Hypothalamus (tissue), 51 donors: ENCODE measurements at regions not wholly inside any gene's neighbourhood (a gene's known extent, or its start where the extent isn't known, plus 50 kb on each side); places are given as distances from the start of the nearest gene placed in this dataset.
"Not testable (repeated sequence)": the region's sequence is repeated elsewhere in the genome, so short reads cannot be mapped to it uniquely, and the experiment has no call there.

Source experiments
- DNase-seq, 51 donors: peaks; one replicate each; lab custom pipeline; 2025; lab: John Stamatoyannopoulos, UW

GRCh38 chrX:131869182-131869581 lies 153.9 kb upstream of the STK26 start:
- DNase-seq = no peak

DNA sequence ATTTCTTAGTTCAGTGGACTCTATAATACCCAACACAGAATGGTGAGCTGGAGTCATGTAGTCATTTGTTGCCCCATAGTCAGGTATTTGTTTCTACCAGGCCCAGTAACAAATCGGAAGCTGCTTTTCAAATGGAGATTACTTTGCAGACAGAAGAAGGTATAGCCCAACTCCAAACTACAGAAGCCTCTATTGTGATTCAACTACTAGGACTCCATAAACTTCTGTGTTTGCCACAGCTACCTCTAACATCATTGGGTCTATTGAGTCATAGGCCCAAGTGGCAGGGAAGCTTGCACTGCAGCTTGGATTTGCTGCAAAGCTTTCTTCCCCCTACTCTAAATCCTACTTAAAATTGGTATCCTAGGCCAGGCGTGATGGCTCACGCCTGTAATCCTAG lies 148.8 kb upstream of the STK26 start:
- DNase-seq = no peak

GRCh38 chrX:131875827-131876226 lies 147.3 kb upstream of the STK26 start:
- not testable (repeated sequence) for DNase-seq

GRCh38 chrX:131881194-131881593 lies 141.9 kb upstream of the STK26 start:
- no peak for DNase-seq

- not testable (repeated sequence) for DNase-seq
Measured at GRCh38 chrX:131885042-131885441, 138.1 kb upstream of the STK26 start.

DNA sequence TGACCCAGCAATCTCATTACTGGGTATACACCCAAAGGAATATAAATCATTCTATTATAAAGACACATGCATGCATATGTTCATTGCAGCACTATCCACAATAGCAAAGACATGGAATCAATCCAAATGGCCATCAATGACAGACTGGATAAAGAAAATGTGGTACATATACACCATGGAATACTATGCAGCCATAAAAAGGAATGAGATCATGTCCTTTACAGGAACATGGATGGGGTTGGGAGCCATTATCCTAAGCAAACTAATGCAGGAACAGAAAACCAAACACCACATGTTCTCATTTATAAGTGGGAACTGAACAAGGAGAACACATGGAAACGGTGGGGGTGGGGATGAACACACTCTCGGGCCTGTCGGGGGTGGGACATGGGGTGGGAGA lies 129.2 kb upstream of the STK26 start:
- DNase-seq = not testable (repeated sequence)

DNA sequence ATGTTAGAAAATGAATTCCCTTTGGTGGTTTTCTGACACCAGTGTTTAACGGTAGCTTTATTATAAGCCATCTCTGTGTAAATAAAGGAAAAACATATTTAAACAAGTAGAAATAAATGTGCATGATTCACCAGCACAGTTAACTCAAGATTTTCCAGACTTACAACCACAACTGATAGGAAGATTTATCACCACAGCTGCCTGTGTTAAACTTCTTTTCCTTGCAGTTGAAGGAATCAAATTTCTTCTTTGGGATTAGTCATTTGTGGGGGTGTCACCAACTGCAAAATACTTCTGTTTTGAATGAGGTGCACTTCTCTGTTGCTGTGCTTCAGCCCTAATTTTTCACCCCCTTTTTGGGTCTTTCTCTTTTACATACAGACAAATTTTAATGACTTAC lies 128.1 kb upstream of the STK26 start:
- no peak for DNase-seq

GRCh38 chrX:131895807-131896206 lies 127.3 kb upstream of the STK26 start:
- DNase-seq = no peak

DNA sequence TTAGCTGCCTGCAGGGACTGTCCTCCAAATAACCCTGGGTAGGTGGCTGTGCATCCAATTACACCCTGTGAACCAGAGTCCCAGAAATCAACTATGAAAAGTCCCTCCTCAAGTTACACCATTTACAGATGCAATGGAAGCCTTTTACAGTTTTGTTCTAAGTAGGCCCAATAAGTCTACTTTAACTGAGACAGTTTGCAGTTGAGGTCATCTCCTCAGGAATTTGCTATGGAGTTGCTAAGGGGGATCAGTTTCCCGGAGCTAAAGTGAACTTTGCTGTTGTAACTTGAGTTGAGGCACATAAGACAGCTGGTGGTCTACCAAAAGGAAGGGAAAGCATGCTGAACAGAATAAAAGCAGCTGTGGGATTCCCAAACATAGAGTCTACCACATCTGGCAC lies 121.6 kb upstream of the STK26 start:
- DNase-seq = no peak

DNA sequence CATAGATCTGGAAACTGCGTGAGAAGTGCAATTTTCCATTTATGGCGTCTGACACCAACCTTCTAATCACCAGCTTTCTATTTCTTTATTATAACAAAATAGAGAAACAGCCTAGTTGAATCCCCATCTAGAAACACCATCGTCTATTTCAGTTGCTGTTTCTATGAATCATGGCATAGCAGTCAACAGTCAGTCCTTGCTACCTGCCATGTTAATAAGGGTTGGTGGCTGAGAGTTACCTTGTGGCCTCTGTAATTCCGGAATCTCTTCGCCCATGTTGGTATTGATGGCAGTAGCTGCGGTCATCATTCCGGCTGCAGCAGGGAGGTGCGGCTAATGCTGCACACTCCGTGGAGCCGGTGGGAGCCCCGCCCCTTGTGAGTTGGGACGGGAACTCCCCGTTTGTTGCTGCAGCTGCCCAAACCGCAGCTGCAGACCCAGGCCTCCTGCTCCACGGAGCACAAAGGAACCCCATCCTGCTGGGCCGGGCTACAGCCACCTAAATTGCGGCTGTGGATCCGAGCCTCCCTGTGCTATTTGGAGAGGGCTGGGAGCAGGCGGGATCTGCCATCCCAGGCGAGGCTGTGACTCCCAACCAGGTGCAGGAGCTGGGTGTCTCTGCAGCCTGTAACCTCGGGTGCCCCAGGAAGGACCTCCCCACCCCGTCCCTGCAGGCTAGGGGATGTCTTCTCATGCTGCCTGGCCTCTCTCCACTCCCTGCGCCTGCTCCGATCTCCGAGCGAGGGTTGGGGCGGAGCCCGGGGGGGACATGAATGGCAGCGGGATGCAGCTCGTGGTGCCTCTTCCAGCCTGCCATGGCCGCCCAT lies 115.4 kb upstream of the STK26 start:
- DNase-seq = no peak

- no peak for DNase-seq
Measured at GRCh38 chrX:131910586-131910985, 112.5 kb upstream of the STK26 start.

- DNase-seq = no peak
Measured at GRCh38 chrX:131915488-131915887, 107.6 kb upstream of the STK26 start.

DNA sequence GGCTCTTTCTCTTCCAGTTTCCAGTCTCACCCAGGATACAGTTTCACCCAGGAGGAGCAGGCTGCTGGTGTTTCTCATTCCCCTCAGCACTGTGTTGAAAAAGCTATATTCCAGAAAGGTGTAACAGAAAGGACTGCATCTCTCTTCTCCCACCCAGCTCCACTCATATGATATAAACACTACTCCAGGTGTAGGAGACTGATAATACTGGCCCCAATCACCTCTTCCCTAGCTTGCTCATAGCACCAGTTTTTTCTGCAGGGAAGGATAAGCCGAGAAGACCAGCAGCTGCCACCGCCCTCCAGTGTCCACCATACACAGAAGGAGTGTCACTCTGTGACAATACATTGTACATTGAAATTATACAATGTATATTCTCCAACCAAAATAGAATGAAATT lies 105.5 kb upstream of the STK26 start:
- DNase-seq = no peak

DNA sequence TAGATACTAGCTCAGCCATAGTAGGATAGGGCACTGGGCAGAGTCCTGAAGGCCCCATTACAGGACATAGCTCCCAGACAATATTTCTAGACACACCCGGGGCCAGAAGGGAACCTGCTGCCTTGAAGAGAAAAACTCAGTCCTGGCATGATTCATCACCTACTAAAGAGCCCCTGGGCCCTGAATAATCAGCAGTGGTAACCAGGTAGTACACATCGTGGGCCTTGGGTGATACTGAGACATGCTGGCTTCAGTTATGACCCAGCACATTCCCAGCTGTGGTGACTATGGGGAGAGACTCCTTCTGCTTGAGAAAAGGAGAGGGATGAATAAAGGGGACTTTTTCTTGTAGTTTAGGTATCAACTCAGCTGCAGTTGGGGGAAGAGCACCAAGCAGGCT lies 104.3 kb upstream of the STK26 start:
- no peak for DNase-seq

DNA sequence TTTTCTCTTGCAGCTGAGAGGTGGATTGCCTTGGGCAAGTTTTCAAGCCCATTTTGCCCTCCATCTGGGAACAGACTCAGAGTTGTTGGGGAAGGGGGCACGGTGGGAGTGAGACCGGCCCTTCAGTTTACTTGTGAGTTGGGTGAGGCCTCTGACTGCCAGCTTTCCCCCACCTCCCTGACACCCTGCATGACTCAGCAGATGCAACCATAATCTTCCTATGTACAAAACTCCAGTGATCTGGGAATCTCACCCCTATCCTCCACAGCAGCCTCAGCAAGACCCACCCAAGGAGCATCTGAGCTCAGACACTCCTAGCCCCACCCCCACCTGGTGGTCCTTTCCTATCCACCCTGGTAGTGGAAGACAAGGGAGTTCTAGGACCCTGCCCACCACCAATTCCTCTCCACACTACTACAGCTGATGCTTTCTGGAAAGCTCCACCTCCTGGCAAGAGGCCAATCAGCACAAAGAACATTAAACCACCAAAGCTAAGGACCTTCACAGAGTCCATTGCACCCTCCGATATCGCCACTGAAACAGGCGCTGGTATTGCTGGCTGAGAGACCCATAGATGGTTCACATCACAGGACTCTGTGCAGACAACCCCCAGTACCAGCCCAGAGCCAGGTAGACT lies 99.4 kb upstream of the STK26 start:
- DNase-seq = no peak

DNA sequence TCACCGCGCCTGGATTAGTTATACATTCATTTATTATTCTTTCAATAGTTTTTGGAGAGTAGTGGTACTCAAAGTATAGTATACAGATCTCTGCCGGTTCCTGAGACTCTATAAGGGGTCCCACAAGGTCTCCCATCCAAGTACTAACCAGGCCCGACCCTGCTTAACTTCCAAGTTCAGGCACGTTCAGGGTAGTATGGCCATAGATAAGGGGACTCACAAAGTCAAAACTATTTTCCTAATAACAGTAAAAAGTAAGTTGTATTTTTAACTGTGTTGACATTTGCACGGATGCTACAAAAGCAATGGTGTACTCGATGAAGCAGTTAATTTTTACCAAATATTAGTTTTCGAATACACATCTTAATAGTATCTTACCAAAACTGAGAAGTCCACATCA lies 84.4 kb upstream of the STK26 start:
- DNase-seq = no peak

- DNase-seq = no peak
Measured at GRCh38 chrX:131942034-131942433, 81.1 kb upstream of the STK26 start.

DNA sequence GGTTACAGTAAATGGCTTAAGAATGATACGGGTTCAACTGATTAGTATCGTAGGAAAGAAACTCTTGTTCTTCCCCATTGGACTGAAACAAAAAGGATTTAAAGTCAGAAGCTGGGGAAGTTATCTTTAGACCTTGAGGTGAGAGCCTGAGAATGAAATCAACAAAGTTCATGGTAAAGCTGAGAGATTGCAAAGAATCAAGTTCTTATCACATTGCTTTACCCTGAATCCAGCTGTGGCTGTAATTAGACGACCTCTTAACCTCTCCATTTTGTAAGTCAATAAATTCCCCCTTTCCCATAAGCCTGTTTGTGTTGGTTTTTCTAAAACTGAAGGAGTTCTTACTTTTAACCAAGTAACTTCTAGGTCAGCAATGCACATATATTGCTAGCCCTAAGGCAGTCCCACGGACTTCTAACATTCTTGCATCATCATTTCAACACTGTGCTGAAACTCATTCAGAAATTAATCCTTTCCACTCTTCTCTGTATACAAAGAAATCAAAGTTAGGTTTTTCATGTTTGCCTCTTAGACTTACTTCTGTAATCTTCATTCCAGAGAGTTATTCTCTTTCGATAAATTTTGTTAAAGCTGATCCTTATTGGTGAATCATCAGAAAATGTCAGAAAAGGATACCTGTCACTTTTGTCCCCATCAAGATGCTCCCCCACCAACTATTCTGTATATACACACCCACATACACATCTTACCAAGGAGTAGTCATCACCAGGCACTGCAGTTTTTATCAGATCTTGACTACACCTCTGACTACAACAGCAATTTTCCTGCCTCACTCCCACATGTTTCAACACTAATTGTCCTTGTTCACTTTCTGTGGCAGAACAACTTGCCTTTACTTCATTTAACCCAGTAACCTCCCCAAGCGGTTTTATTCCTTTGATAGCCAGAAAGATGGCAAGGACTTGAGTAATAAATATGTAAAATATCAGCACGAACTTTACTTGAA lies 77.9 kb upstream of the STK26 start:
- DNase-seq = no peak

DNA sequence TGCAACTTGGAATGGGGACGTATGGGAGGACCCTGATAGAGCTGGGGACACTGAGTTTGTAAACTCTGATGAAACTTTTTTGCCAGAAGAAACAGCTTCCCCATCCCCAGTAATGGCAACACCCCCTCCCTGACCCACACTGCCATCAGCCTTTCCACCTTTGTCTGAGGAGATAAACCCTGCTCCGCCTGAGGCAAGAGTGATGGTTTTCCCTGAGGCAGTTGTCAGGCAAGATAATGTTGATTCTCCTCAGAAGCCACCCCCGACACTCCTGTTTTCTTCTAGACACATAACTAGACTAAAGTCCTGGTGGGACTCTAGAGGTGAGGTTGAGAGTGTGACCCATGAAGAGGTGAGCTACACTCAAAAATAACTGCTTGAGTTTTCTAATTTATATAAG lies 71.9 kb upstream of the STK26 start:
- DNase-seq = no peak

DNA sequence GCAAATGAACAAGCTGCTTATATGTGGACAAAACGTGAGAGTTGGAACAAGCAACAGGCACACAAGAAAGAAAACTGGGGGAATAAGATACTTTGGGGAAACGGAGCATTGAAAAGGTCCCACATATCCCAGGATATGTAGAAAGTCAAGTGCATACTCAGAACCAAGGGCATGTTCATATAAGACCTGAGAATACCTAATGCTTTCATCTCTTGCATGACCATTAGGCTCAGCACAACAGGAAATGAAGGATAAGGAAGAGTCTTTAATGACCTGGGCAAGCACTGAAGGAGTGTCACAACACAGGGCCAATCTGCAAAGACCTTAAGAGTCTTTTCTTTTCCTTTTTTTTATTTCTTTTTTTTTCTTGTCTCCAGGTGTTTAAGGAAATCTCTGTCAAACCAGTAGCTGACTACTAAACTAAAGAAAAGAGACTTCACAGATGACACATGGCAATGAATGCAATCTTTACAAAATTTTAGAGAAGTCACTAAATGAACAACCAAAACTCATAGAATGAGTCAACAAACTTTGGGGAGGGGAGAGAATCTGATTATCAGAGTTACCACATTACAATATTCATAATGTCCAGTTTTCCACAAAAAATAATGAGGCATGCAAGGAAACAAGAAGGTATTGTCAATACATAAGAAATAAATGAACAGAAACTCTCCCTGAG lies 67.9 kb upstream of the STK26 start:
- no peak for DNase-seq

DNA sequence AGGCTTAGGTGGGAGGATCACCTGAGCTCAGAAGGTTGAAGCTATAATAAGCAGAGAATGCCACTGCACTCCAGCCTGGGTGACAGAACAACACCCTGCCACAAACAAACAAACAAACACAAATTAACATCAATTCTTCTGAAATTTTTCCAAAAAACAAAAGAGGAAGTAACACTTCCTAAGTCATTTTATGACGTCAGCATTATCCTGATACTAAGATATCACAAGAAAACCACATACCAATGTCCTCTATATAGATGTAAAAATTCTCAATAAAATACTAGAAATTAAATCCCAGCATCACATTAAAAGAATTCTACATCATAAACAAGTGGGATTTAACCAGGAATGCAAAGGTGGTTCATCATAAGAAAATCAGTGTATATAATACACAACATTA lies 64.4 kb upstream of the STK26 start:
- DNase-seq = no peak
